ENCODE measurements at regions not wholly inside any gene's neighbourhood (a gene's known extent, or its start where the extent isn't known, plus 50 kb on each side); places are given as distances from the start of the nearest gene placed in this dataset.

GRCh38 chr14:98243332-98243731, 1028.7 kb downstream of the BCL11B start:
- peaks cover 2% of the 10 kb centered on the region for H3K27me3 ChIP-seq (ENCODE audit: control insufficient read depth, insufficient read depth, low read length)
- H3K9me3 ChIP-seq (ENCODE audit: control insufficient read depth, insufficient read depth, low read length): no peaks in the 10 kb centered on the region
- H3K4me3 ChIP-seq (ENCODE audit: low read length): no peak overlapping the region
- Mint-ChIP-seq H3K27ac (no peak overlapping the region), H3K27me3 (ENCODE audit: low read depth in 2 of 2) (peaks cover 16 to 20% of the 10 kb centered on the region in 2 donors), H3K4me1 (peaks cover 5 to 12% of the 10 kb centered on the region in 2 donors), H3K9me3 (no peaks in the 10 kb centered on the region), H3K4me3 (no peak overlapping the region), H3K36me3 (no peaks in the 10 kb centered on the region)
- intact Hi-C loops (cut with micrococcal nuclease): no loop called here
- H3K4me1 ChIP-seq (ENCODE audit: control insufficient read depth, insufficient read depth, low read length): no peaks in the 10 kb centered on the region
- H3K27ac ChIP-seq (ENCODE audit: low read length): no peak overlapping the region
- no peaks in the 10 kb centered on the region for H3K36me3 ChIP-seq (ENCODE audit: control insufficient read depth, insufficient read depth, low read length)
- DNase-seq: no peak
- no peak for TF ChIP-seq CTCF (IDR thresholded peaks at IDR 0.05)
- no peak for ATAC-seq
- 88% methylated on average over 4 of the region's 4 CpGs for WGBS (ENCODE audit: insufficient coverage)

GRCh38 chr14:98244162-98244948, 1027.6 kb downstream of the BCL11B start:
- H3K9me3 ChIP-seq (ENCODE audit: control insufficient read depth, insufficient read depth, low read length): no peaks in the 10 kb centered on the region
- ATAC-seq (no peak), DNase-seq (no peak)
- H3K4me1 ChIP-seq (ENCODE audit: control insufficient read depth, insufficient read depth, low read length): no peaks in the 10 kb centered on the region
- no peak overlapping the region for H3K4me3 ChIP-seq (ENCODE audit: low read length)
- Mint-ChIP-seq H3K9me3 (no peaks in the 10 kb centered on the region), H3K36me3 (no peaks in the 10 kb centered on the region), H3K27ac (no peak overlapping the region), H3K27me3 (ENCODE audit: low read depth in 2 of 2) (peaks cover 10% of the 10 kb centered on the region in 2 donors), H3K4me3 (no peak overlapping the region), H3K4me1 (peaks cover 5 to 12% of the 10 kb centered on the region in 2 donors)
- no peak overlapping the region for H3K27ac ChIP-seq (ENCODE audit: low read length)
- 86% methylated on average over 12 of the region's 12 CpGs for WGBS (ENCODE audit: insufficient coverage)
- intact Hi-C loops (cut with micrococcal nuclease): no loop called here
- H3K36me3 ChIP-seq (ENCODE audit: control insufficient read depth, insufficient read depth, low read length): no peaks in the 10 kb centered on the region
- TF ChIP-seq CTCF (IDR thresholded peaks at IDR 0.05): no peak
- peaks cover 2% of the 10 kb centered on the region for H3K27me3 ChIP-seq (ENCODE audit: control insufficient read depth, insufficient read depth, low read length)

GRCh38 chr14:98244966-98245569, 1026.9 kb downstream of the BCL11B start:
- 78% methylated on average over 6 of the region's 7 CpGs for WGBS (ENCODE audit: insufficient coverage)
- H3K4me3 Mint-ChIP-seq: no peak overlapping the region
- ATAC-seq: no peak

More at GRCh38 chr14:98244966-98245569, 1026.9 kb downstream of the BCL11B start:
- no peaks in the 10 kb centered on the region for H3K4me1 ChIP-seq (ENCODE audit: control insufficient read depth, insufficient read depth, low read length)
- Mint-ChIP-seq H3K27me3 (ENCODE audit: low read depth in 2 of 2) (peaks cover 6 to 8% of the 10 kb centered on the region in 2 donors), H3K9me3 (no peaks in the 10 kb centered on the region), H3K27ac (no peak overlapping the region), H3K4me1 (peaks cover 5 to 14% of the 10 kb centered on the region in 2 donors), H3K36me3 (no peaks in the 10 kb centered on the region)
- no peaks in the 10 kb centered on the region for H3K9me3 ChIP-seq (ENCODE audit: control insufficient read depth, insufficient read depth, low read length)
- TF ChIP-seq CTCF (IDR thresholded peaks at IDR 0.05): no peak
- peaks cover 2% of the 10 kb centered on the region for H3K27me3 ChIP-seq (ENCODE audit: control insufficient read depth, insufficient read depth, low read length)
- intact Hi-C loops (cut with micrococcal nuclease): no loop called here
- H3K36me3 ChIP-seq (ENCODE audit: control insufficient read depth, insufficient read depth, low read length): no peaks in the 10 kb centered on the region
- DNase-seq: no peak
- no peak overlapping the region for H3K4me3 ChIP-seq (ENCODE audit: low read length)
- no peak overlapping the region for H3K27ac ChIP-seq (ENCODE audit: low read length)
